Keratinocyte (primary cell): ENCODE measurements at regions not wholly inside any gene's neighbourhood (a gene's known extent, or its start where the extent isn't known, plus 50 kb on each side); places are given as distances from the start of the nearest gene placed in this dataset.

Experiments used
- DNase-seq: peaks from one replicate; pipeline ENCODE4 v3.0.0-alpha.2; 2011; ENCODE audit warnings: low read depth, missing footprints, low spot score
- FAIRE-seq: peaks from 2 replicates; lab custom pipeline; 2011; peaks lifted over from hg19 to GRCh38; lab: Jason Lieb, UNC
- H2AFZ ChIP-seq: 2 replicates; pipeline ENCODE4 v1.6.0; 2012; ENCODE audit warnings: low read length, control low read depth, inconsistent platforms; ENCODE audit not compliant: control insufficient read depth
- H3K27ac ChIP-seq: 2 replicates; pipeline ENCODE4 v1.5.1; 2011; ENCODE audit warnings: low read length; ENCODE audit not compliant: control insufficient read depth, insufficient read depth
- H3K27me3 ChIP-seq: 3 replicates; pipeline ENCODE4 v1.6.0; 2011; ENCODE audit warnings: low read length; ENCODE audit not compliant: control insufficient read depth, insufficient read depth; ENCODE audit errors: extremely low read depth
- H3K36me3 ChIP-seq, 2 experiments: 2 replicates in 1 of 2; 3 replicates in 1 of 2; pipeline ENCODE4 v1.5.1; 2011; ENCODE audit warnings: low read length in 2 of 2, mild to moderate bottlenecking in 1 of 2; ENCODE audit not compliant: control insufficient read depth in 2 of 2, insufficient read depth in 2 of 2; ENCODE audit errors: extremely low read depth in 1 of 2
- H3K4me1 ChIP-seq: 3 replicates; pipeline ENCODE4 v1.5.1; 2011; ENCODE audit warnings: low read length; ENCODE audit not compliant: control insufficient read depth, insufficient read depth; ENCODE audit errors: extremely low read depth
- H3K4me2 ChIP-seq: 3 replicates; pipeline ENCODE4 v1.6.0; 2011; ENCODE audit warnings: low read depth, low read length; ENCODE audit not compliant: control insufficient read depth, insufficient read depth; ENCODE audit errors: extremely low read depth
- H3K4me3 ChIP-seq, 3 experiments: fragments of 200-600 bp in 1 of 3; sonication (generic) in 1 of 3; 2 replicates in 2 of 3; 3 replicates in 1 of 3; pipeline ENCODE4 v1.5.1; 2011 to 2016; ENCODE audit warnings: low read length in 3 of 3, mild to moderate bottlenecking in 3 of 3, control low read depth in 2 of 3, inconsistent platforms in 1 of 3, low read depth in 1 of 3, mixed read lengths in 1 of 3, mixed run types in 1 of 3, moderate library complexity in 1 of 3; ENCODE audit not compliant: control insufficient read depth in 2 of 3, insufficient read depth in 2 of 3; ENCODE audit errors: extremely low read depth in 1 of 3
- H3K79me2 ChIP-seq: 2 replicates; pipeline ENCODE4 v1.6.0; 2012; ENCODE audit warnings: low read length; ENCODE audit not compliant: control insufficient read depth, insufficient read depth
- H3K9ac ChIP-seq: 3 replicates; pipeline ENCODE4 v1.6.0; 2011; ENCODE audit warnings: low read length; ENCODE audit not compliant: control insufficient read depth, insufficient read depth; ENCODE audit errors: extremely low read depth
- H3K9me1 ChIP-seq: 3 replicates; pipeline ENCODE4 v1.6.0; 2011; ENCODE audit warnings: low read length; ENCODE audit not compliant: control insufficient read depth, insufficient read depth; ENCODE audit errors: extremely low read depth
- H3K9me3 ChIP-seq: 2 replicates; pipeline ENCODE4 v1.5.1; 2012; ENCODE audit warnings: low read depth, low read length; ENCODE audit not compliant: control insufficient read depth
- H4K20me1 ChIP-seq: 3 replicates; pipeline ENCODE4 v1.6.0; 2011; ENCODE audit warnings: low read length; ENCODE audit not compliant: control insufficient read depth, insufficient read depth; ENCODE audit errors: extremely low read depth
- EZH2 ChIP-seq: IDR thresholded peaks from one replicate; pipeline ENCODE4 v1.6.1; 2012; ENCODE audit warnings: inconsistent platforms, mild to moderate bottlenecking, low read length, moderate library complexity
- dilution Hi-C: fragments of 300-500 bp; cut with MboI; formaldehyde crosslinking; loops from one replicate; pipeline ENCODE4 v1.7.0; 2020; ENCODE audit warnings: low sequenced_read_pairs; ENCODE audit not compliant: extremely low pct_ligation_motif_present
- TF ChIP-seq, protein P1 (sequence below), 3 experiments: IDR thresholded peaks in 1 of 3; conservative IDR thresholded peaks in 1 of 3; optimal IDR thresholded peaks in 1 of 3; 2 replicates in 2 of 3; 3 replicates in 1 of 3; pipeline versions ENCODE3 to v1.5.1; 2011; ENCODE audit warnings: low read length in 3 of 3, mild to moderate bottlenecking in 3 of 3, moderate library complexity in 2 of 3, control low read depth in 1 of 3, inconsistent platforms in 1 of 3; ENCODE audit not compliant: insufficient read depth in 2 of 3; ENCODE audit errors: extremely low read depth in 1 of 3

DNA sequence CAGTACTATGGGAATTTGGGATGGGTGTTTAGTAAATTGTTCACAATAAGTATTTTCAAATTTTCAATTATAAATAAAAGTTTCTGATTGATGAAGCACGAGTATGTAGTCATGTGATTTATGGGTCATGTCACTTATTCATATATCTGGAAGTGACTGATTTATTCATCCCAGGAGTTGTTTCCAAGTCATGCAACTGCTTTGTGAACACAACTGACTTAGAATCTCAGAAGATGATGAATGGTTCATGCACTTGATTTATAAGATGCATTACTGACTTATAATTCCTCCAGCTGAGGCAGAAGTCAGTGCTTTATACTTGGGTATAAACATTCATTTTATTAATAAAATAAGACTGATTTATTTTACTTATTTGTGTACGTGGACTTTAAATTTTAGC lies 137.8 kb upstream of the CBLB start:
- H3K27me3 ChIP-seq = no peaks in the 10 kb centered on the region
- no peaks in the 10 kb centered on the region for H3K79me2 ChIP-seq
- FAIRE-seq (no peak), DNase-seq (no peak)
- dilution Hi-C loops = no loop called here
- H3K9me3 ChIP-seq = no peaks in the 10 kb centered on the region
- no peaks in the 10 kb centered on the region for H3K9me1 ChIP-seq
- peak overlapping the region; percentile 84 for H3K27ac ChIP-seq
- H3K4me1 ChIP-seq = peaks cover 23% of the 10 kb centered on the region
- no peak overlapping the region for H3K4me3 ChIP-seq
- no peak overlapping the region for H2AFZ ChIP-seq
- H3K9ac ChIP-seq = no peak overlapping the region
- no peaks in the 10 kb centered on the region for H3K36me3 ChIP-seq
- TF ChIP-seq, protein P1, sequence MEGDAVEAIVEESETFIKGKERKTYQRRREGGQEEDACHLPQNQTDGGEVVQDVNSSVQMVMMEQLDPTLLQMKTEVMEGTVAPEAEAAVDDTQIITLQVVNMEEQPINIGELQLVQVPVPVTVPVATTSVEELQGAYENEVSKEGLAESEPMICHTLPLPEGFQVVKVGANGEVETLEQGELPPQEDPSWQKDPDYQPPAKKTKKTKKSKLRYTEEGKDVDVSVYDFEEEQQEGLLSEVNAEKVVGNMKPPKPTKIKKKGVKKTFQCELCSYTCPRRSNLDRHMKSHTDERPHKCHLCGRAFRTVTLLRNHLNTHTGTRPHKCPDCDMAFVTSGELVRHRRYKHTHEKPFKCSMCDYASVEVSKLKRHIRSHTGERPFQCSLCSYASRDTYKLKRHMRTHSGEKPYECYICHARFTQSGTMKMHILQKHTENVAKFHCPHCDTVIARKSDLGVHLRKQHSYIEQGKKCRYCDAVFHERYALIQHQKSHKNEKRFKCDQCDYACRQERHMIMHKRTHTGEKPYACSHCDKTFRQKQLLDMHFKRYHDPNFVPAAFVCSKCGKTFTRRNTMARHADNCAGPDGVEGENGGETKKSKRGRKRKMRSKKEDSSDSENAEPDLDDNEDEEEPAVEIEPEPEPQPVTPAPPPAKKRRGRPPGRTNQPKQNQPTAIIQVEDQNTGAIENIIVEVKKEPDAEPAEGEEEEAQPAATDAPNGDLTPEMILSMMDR (optimal IDR thresholded peaks at IDR 0.05 in 1 of 3, IDR thresholded peaks at IDR 0.05 in 1 of 3, conservative IDR thresholded peaks at IDR 0.05 in 1 of 3; ENCODE audit: extremely low read depth in 1 of 3, insufficient read depth in 2 of 3, low read length in 3 of 3) = no peak
- TF ChIP-seq EZH2 = no peak
- H4K20me1 ChIP-seq = no peaks in the 10 kb centered on the region
- H3K4me2 ChIP-seq = no peak overlapping the region

DNA sequence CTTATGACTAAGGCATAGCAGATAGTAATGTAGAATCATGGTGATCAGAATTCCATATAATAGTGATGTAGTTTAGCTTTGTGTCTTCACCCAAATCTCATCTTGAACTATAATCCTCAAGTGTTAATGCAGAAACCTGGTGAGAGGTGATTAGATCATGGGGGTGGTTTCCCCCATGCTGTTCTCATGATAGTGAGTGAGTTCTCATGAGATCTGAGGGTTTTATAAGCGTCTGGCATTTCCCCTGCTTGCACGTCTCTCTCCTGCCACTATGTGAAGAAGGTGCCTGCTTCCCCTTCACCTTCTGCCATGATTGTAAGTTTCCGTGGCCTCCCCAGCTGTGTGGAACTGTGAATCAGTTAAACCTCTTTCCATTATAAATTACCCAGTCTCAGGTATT lies 138.7 kb upstream of the CBLB start:
- H3K27ac ChIP-seq = no peak overlapping the region

More for the DNA sequence above, 138.7 kb upstream of the CBLB start:
- H3K4me2 ChIP-seq = no peak overlapping the region
- no peaks in the 10 kb centered on the region for H3K9me1 ChIP-seq
- no peaks in the 10 kb centered on the region for H3K9me3 ChIP-seq
- TF ChIP-seq EZH2 = no peak
- TF ChIP-seq, protein P1 (optimal IDR thresholded peaks at IDR 0.05 in 1 of 3, IDR thresholded peaks at IDR 0.05 in 1 of 3, conservative IDR thresholded peaks at IDR 0.05 in 1 of 3; ENCODE audit: extremely low read depth in 1 of 3, insufficient read depth in 2 of 3, low read length in 3 of 3) = no peak
- no peaks in the 10 kb centered on the region for H3K27me3 ChIP-seq
- no peak for DNase-seq
- H3K36me3 ChIP-seq = no peaks in the 10 kb centered on the region
- FAIRE-seq = no peak
- dilution Hi-C loops = no loop called here
- no peaks in the 10 kb centered on the region for H4K20me1 ChIP-seq
- no peaks in the 10 kb centered on the region for H3K79me2 ChIP-seq
- no peak overlapping the region for H3K4me3 ChIP-seq
- H2AFZ ChIP-seq = no peak overlapping the region
- peaks cover 23% of the 10 kb centered on the region for H3K4me1 ChIP-seq
- H3K9ac ChIP-seq = no peak overlapping the region
